ENCODE measurements at regions not wholly inside any gene's neighbourhood (a gene's known extent, or its start where the extent isn't known, plus 50 kb on each side); places are given as distances from the start of the nearest gene placed in this dataset.

DNA sequence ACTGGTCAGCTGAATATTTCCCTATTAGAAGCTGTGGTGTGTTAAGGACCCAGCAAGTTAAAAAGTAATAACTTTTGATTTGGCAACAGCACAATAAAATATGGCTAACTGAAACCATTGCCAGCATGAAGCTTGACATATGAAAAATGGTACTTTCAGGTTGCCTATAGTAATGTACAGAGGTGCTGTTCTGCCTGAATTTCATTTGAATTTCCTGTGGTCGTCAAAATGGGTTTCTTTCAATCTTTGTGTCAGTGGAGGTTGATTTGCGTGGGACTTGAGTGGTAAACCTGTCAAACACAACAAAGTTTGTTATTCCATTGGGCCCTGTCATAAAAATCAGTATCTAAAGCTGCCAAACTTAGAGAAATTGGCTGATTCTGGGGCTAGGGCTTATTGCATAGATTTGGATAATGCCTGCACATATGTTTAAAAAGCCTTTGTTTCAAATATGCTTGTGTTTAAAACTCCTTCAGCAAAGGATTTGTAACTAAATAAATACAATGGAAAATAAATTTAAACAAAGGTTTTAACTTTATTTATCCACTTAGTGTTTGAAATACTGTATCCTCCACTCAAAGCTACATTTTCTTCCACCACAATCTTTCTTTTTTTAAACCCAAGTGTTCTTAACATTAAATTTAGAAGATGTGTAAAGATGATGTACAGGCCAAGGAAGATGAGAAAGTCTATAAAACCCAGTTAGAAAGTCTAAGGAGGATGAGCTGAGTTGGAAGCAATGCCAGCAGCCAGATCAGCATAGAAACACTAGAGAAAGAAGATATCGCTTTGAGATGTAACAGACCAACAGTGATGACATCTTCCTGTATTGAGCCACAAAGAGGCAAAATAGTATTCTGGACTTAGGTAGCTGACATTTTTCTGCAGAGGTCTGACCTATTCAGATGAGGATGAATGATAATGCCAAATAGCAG is 134.8 kb upstream of the GIMD1 start:
- FAIRE-seq, result no peak

- no peak for FAIRE-seq
Observed at GRCh38 chr4:106502106-106502699, 133.6 kb upstream of the GIMD1 start.

DNA sequence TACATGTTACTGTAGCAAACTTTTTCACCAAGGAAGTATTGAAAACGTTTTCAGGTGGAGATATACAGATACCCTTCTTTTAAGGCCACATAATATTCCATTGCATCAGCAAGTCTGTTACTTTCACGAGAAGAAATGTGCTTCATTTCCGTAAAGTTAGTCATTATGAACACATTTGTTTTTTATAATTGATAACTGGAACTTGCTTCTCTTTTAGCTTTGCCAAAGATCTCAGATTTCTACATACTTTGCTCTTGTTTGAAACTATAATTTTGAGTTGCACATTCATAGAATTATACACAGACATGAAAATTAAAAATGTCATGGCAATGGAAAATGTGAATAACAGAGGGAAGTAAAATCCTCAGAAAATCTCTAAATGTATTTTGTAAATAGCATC is 128.7 kb upstream of the GIMD1 start:
- no peak for FAIRE-seq

DNA sequence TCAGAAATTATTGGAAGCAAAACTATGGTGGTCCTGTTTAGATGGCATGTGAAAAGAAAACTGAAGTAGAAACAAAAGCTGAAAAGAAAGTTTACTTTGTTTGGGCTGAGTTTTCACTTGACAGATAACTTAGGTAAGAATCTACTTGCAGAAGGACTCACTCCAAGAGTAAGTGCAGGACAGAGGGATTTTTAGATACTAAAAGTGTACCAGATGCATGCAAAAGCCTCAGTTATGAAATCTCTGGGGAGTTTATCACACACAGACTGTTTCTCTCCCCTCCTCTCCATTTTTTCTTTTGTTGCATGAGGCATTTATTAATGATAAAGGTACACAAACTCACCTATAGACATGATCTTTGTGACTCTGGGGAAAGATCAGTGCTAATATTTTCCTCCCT is 127.5 kb upstream of the GIMD1 start:
- FAIRE-seq, result no peak

DNA sequence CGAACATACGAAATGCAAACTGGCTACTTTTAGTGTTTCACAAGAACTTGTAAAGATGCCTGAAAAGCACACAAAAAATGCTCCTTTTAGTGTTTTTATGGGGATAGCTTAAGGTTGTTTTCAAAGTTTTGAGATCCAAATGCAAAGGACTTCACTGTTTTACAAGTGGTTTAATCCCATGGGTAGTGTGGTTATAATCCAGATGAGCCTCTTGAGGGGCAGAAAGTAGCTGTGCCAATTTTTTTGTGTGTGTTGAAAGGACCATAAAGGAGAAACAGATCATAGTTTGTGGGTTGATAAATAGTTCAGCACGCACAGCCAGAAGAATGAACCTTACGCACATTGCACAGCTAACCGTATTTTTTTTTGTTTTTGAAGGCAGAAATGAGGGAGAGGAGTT is 126.9 kb upstream of the GIMD1 start:
- no peak for FAIRE-seq

DNA sequence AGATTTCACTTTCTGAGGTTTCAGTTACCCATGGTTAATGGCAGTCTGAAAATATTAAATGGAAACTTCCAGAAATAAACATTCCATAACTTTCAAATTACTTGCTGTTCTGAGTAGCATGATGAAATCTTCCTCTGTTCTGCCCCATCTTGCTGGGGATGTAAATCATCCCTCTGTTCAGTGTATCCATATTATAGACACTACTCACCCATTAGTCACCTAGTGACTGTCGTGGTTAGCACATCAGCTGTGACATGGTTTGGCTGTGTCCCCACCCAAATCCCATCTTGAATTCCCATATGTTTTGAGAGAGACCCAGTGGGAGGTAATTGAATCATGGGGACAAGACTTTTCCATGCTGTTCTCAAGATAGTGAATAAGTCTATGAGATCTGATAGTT is 125.5 kb upstream of the GIMD1 start:
- FAIRE-seq, result no peak

DNA sequence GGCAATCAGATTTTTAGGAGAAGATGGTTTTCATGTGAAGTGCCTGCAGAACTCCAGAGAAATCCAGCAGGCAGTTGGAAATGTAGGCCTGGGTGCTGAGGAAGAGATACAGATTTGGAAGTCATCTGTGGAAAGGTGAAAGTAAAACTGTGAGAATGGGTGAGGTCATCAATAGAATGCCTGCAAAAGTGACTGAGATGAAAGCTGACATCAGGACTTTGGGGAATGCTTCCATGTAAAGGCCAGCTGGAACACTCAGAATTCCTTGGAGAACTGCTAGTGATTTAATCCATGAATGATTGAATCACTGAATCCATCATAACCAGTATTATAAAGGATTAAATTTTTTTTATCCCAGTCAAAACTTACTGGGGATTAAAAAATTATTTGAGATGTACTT is 124.5 kb upstream of the GIMD1 start:
- no peak for FAIRE-seq

DNA sequence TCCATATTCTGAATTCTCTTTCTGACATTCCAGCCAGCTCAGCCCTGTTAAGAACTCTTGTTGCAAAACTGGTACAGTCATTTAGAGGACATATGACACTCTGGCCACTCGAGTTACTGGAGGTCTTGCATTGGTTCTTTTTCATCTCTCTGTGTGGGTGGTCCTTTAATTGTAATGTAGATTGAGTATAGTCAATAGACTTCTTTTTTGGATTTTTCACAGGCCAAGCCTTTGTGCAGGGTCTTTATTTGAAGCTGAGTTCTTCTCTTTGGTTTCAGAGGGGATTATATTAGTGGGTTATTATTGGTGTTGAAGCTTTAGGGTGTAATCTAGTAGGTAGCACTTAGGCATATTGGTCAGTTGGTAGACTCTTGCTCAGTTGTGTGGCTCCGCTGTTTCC is 118.0 kb upstream of the GIMD1 start:
- no peak for FAIRE-seq

GRCh38 chr4:106481801-106482200 is 113.2 kb upstream of the GIMD1 start:
- no peak for FAIRE-seq

GRCh38 chr4:106478152-106478551 is 109.6 kb upstream of the GIMD1 start:
- FAIRE-seq, result no peak

DNA sequence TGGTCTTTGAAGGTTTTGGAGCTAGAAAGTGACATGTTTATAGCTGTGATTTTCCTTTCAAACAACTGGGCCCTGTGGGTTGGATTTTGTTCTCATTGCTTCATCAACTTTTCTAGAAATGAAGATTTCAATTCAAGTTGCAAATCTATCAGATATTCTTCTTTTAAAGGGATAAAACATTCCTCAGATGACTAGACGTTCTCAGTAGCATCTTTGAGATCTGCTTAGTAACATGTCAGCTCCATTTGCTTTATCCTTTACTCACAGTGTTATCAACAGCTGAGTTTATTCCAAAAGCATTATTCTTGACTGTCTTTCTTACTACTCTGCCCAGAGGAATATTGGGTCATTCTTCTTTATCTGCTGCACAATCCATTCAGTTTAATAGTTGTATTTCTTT is 108.2 kb upstream of the GIMD1 start:
- no peak for FAIRE-seq

GRCh38 chr4:106473515-106473914 is 104.9 kb upstream of the GIMD1 start:
- FAIRE-seq, result no peak

DNA sequence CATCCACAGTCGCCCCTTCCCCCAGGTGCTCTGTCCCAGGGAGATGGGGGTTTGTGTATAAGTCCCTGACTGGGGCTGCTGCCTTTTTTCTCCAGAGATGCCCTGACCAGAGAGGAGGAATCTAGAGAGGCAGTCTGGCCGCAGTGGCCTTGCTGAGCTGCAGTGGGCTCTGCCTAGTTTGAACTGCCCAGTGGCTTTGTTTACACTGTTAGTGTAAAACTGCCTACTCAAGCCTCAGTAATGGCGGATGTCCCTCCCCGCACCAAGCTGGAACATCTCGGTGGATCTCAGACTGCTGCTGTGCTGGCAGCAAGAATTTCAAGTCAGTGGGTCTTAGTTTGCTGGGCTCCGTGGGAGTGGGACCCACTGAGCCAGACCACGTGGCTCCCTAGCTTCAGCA is 102.6 kb upstream of the GIMD1 start:
- FAIRE-seq, result no peak

GRCh38 chr4:106463622-106464021 is 95.0 kb upstream of the GIMD1 start:
- FAIRE-seq, result no peak

GRCh38 chr4:106454581-106454980 is 86.0 kb upstream of the GIMD1 start:
- FAIRE-seq, result no peak

GRCh38 chr4:106454021-106454420 is 85.4 kb upstream of the GIMD1 start:
- FAIRE-seq, result no peak

- FAIRE-seq, result no peak
Observed at GRCh38 chr4:106451091-106451490, 82.5 kb upstream of the GIMD1 start.

GRCh38 chr4:106450249-106450648 is 81.7 kb upstream of the GIMD1 start:
- FAIRE-seq, result no peak

DNA sequence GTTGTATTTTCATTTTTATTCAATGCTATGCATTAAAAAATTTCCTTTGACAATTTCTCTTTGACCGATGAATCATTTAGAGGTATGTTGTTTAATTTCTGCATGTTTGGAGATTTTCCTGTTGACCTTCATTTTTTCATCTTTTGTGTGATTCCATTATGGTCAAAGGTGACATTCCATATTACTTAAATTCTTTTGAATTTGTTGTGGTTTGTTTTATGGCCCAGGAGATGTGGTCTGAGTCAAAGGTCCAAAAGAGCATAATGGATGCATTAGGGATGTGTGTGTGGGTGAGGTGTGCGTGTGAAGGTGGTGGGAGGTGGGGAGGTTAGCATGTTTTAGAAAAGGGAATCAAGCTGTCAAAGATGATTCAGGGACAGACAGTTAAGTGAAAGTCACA is 76.0 kb upstream of the GIMD1 start:
- FAIRE-seq, result no peak

GRCh38 chr4:106430797-106431196 is 62.2 kb upstream of the GIMD1 start:
- FAIRE-seq, result no peak

DNA sequence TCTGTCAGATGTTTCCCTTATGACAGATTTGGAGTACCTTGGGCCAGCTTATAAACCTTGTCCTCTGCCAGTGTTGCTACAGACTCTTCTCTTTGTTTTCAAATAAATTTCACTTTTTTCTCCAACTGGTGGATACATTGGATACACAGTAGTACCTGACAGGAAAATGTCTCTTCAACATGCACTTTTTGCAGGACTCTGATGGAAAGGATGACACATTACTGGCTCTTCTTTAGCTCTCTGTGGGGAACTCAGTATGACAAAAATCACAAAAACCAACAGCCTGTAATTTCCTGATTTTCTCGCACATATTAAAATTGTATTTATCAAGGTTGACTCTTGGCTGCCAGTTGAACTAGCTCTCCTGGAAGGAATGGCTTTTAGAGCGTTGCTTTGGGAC is 61.3 kb upstream of the GIMD1 start:
- no peak for FAIRE-seq

DNA sequence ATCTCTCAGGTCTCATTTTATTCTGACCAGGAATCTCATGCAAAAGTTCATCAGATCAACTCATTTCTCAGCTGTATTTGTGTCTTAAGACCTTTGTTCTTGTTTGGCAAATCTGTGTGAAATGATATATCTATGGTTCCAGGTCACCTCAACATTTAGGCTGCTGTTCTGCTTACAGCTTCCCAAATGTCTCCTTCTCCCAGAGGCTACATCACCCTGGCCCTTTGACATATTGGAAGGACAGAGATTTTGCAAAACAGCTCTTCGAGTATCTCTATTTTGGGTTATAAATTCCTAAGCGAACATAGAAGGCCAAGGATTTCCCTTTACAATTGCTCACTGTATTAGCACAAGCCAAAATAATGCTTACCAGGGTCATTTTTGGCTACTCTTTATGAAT is 57.5 kb upstream of the GIMD1 start:
- FAIRE-seq, result no peak

- FAIRE-seq, result no peak
Observed at GRCh38 chr4:106425576-106425975, 57.0 kb upstream of the GIMD1 start.

DNA sequence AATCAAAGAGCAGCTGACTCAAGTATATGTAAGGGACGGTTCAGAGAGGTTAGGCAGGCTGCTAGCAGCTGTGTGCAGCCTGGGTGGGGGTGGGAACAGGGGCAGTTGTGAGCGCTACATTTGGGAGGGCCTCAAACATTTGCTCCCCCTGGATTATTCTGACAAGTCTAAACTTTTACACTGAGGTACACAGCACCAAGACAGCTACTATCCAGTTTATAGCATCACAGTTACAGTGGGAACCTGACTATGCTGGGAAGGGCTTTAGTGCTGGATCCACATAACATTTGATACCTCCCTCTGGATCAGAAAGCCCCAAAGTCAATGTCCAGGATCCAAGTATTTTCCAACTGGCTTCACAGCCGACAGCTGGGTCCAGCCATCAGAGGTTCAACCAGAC is 55.8 kb upstream of the GIMD1 start:
- no peak for FAIRE-seq

DNA sequence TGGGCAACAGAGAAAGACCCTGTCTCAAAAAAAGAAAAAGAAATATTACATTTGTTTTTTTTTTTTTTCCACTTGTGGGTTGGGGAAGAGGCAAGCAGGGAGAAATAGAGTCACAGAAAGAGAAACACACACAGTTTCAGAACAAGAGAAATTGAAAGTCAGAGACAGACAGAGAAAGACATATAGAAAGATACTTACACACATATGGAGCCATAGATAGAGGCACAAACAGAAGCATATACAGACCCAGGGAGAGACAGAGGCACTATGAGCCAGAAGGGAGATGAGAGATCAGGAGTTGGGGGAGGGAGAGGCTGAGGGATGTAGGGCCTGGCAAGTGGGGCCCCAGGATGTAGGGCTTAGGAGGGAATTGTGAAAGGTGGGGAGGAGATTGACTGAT is 55.2 kb upstream of the GIMD1 start:
- FAIRE-seq, result no peak
